DND-41 (cell line): ENCODE measurements at regions not wholly inside any gene's neighbourhood (a gene's known extent, or its start where the extent isn't known, plus 50 kb on each side); places are given as distances from the start of the nearest gene placed in this dataset.

ENCODE experiments used
- ATAC-seq: fragments of 200-7000 bp; cut with Tn5 transposase; 3 replicates; pipeline ENCODE4 v1.9.1; 2021; ENCODE audit warnings: low read depth; ENCODE audit not compliant: insufficient read depth
- DNase-seq: peaks from one replicate; pipeline ENCODE4 v3.0.0-alpha.2; 2020
- H2AFZ ChIP-seq: 2 replicates; pipeline ENCODE4 v1.6.0; 2012; ENCODE audit warnings: low read depth, low read length
- H3K27ac ChIP-seq: 2 replicates; pipeline ENCODE4 v1.5.1; 2012; ENCODE audit warnings: low read length, inconsistent platforms
- H3K27me3 ChIP-seq: fragments of 200-600 bp; sonication (generic); 2 replicates; pipeline ENCODE4 v1.6.0; 2012; ENCODE audit warnings: low read length, mild to moderate bottlenecking, inconsistent platforms; ENCODE audit not compliant: insufficient read depth, poor library complexity
- H3K36me3 ChIP-seq: 2 replicates; pipeline ENCODE4 v1.5.1; 2012; ENCODE audit warnings: low read length, inconsistent platforms; ENCODE audit not compliant: insufficient read depth
- H3K4me1 ChIP-seq: 2 replicates; pipeline ENCODE4 v1.5.1; 2012; ENCODE audit warnings: mild to moderate bottlenecking, low read length; ENCODE audit not compliant: insufficient read depth
- H3K4me2 ChIP-seq: 2 replicates; pipeline ENCODE4 v1.6.0; 2012; ENCODE audit warnings: mild to moderate bottlenecking, moderate library complexity, low read length, inconsistent platforms; ENCODE audit not compliant: insufficient read depth
- H3K4me3 ChIP-seq, 2 experiments: fragments of 200-600 bp in 1 of 2; shearing (Covaris generic) in 1 of 2; 2 replicates each; pipeline ENCODE4 v1.5.1; 2012 to 2016; ENCODE audit warnings: inconsistent platforms in 2 of 2, low read length in 2 of 2, mild to moderate bottlenecking in 2 of 2, low read depth in 1 of 2, moderate library complexity in 1 of 2
- H3K79me2 ChIP-seq: 2 replicates; pipeline ENCODE4 v1.6.0; 2012; ENCODE audit warnings: low read length, inconsistent platforms; ENCODE audit not compliant: insufficient read depth
- H3K9ac ChIP-seq: 2 replicates; pipeline ENCODE4 v1.6.0; 2012; ENCODE audit warnings: low read depth, mild to moderate bottlenecking, inconsistent platforms, low read length, moderate library complexity
- H3K9me3 ChIP-seq: 2 replicates; pipeline ENCODE4 v1.5.1; 2012; ENCODE audit warnings: low read length, moderate library complexity, mild to moderate bottlenecking, inconsistent platforms; ENCODE audit not compliant: insufficient read depth, severe bottlenecking
- H4K20me1 ChIP-seq: 2 replicates; pipeline ENCODE4 v1.6.0; 2012; ENCODE audit warnings: low read length; ENCODE audit not compliant: insufficient read depth
- CTCF ChIP-seq: IDR thresholded peaks from 2 replicates; pipeline ENCODE4 v1.5.1; 2012; ENCODE audit warnings: borderline replicate concordance, low read length, moderate library complexity, mild to moderate bottlenecking; ENCODE audit not compliant: poor library complexity, severe bottlenecking; ENCODE audit errors: extremely low read depth
- EZH2 ChIP-seq: IDR thresholded peaks from 3 replicates; pipeline ENCODE4 v1.6.1; 2012; ENCODE audit warnings: borderline replicate concordance, low read depth, mild to moderate bottlenecking, moderate library complexity, low read length, inconsistent platforms; ENCODE audit not compliant: severe bottlenecking

DNA sequence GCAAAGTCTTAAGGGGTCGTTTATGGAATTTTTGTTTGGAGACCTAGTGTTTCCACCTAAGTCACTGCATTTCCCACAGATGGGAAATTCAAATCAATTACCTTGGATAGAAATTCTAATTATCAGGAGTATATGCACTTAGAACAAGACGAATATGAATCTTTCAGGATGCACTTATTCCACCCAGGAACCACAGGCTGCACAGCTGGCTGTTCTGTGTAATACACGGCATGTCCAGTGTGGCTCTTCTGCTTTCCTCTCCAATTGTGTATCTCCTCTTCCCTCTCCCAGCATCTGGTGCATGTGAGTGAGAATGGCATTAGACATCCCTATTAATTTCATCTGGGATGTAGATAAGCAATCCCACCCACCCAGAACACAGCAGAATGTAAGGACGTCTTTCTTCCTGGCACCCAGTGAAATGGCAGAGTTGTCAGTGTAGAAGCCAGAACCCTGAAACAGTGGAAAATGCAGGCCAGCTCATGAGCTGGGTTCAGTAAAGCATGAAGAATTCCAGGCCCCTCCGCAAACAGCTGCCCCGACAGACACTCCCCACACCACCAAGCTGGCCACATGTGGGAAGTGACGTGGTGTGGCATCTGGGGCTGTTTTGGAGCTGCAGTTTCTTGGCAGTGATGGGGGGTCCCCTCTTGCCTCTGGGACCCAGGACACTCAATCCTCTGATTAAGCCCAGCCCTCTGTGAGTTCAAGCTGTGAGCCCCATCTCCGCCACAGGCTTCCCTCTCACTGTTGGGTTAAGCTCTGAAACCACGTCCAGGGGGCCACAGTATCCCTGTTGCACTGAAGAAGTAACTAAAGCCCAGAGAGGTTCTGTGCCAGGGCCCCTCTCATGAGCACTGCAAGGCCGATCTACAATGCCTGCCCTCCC, 180.1 kb upstream of the CST7 start:
- Histone ChIP-seq H4K20me1 (no peaks in the 10 kb centered on the region), H3K36me3 (no peaks in the 10 kb centered on the region), H3K4me1 (no peaks in the 10 kb centered on the region), H3K4me3 (no peak overlapping the region), H3K79me2 (no peaks in the 10 kb centered on the region), H3K27ac (no peak overlapping the region), H2AFZ (no peak overlapping the region), H3K9ac (no peak overlapping the region), H3K9me3 (no peaks in the 10 kb centered on the region), H3K27me3 (no peaks in the 10 kb centered on the region), H3K4me2 (no peak overlapping the region)
- ATAC-seq (no peak), DNase-seq (no peak)
- TF ChIP-seq CTCF, result no peak
- no peak for TF ChIP-seq EZH2

- no peaks in the 10 kb centered on the region for H3K36me3 ChIP-seq
- H2AFZ ChIP-seq, result no peak overlapping the region
- no peak for TF ChIP-seq CTCF
- TF ChIP-seq EZH2, result no peak
- no peaks in the 10 kb centered on the region for H4K20me1 ChIP-seq
- DNase-seq (peak; percentile 1), ATAC-seq (no peak)
- no peak overlapping the region for H3K27ac ChIP-seq
- no peak overlapping the region for H3K4me3 ChIP-seq
- no peaks in the 10 kb centered on the region for H3K79me2 ChIP-seq
- no peaks in the 10 kb centered on the region for H3K4me1 ChIP-seq
- no peaks in the 10 kb centered on the region for H3K9me3 ChIP-seq
- no peak overlapping the region for H3K9ac ChIP-seq
- H3K27me3 ChIP-seq, result no peaks in the 10 kb centered on the region
- no peak overlapping the region for H3K4me2 ChIP-seq
These were observed 179.0 kb upstream of the CST7 start for GRCh38 chr20:24769878-24770627.

DNA sequence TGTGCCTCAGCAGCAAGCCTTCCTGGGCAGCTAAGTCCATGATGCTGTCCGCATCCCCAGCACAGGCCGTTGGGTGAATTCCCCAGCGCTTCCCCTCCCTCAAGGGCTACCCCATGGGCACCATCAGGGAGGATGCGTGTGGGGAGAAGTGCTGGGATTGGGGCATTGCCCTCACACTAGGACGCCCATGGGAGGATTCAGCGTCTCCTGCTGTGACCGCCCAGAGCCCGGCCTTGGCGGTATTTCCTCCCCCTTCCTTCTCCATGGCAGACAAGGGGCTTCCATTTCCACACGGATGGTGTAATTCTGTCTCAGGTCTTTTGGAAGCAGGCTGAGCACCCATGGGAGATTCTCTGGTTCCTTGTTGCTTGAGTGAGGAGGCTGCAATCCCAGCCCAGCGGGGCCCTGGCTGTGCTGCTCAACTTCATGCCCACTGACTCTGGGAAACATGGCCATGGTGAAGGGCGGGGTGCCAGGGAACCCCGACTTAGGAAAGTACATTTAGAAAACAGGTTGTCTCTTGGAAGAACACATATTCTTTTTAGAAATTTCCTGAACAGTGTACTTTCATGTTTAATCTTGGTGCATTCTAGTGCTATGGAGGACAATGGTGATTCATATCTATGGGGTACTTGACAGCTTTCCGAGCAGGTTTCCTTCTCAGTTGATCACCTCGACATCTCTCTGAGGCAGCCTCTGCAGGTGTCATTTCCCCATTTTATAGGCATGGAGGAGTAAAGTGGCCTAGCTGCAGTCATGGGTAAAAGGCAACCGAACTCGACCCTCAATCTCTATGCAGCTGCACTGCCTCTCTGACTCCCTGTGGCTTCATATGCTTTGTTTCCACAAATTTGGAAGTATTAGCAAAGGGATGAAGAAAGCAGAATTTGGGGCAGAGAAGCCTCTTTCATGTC, 178.2 kb upstream of the CST7 start:
- ATAC-seq (no peak), DNase-seq (peak; percentile 1)
- H3K4me2 ChIP-seq, result no peak overlapping the region
- H3K36me3 ChIP-seq, result no peaks in the 10 kb centered on the region
- H3K9me3 ChIP-seq, result peaks cover 3% of the 10 kb centered on the region
- no peaks in the 10 kb centered on the region for H3K4me1 ChIP-seq
- TF ChIP-seq EZH2 (no peak), CTCF (no peak)
- H4K20me1 ChIP-seq, result no peaks in the 10 kb centered on the region
- no peak overlapping the region for H3K27ac ChIP-seq
- H3K9ac ChIP-seq, result no peak overlapping the region
- H3K79me2 ChIP-seq, result no peaks in the 10 kb centered on the region
- no peak overlapping the region for H3K4me3 ChIP-seq
- H2AFZ ChIP-seq, result no peak overlapping the region
- no peaks in the 10 kb centered on the region for H3K27me3 ChIP-seq
